CMK (cell line): ENCODE measurements at regions not wholly inside any gene's neighbourhood (a gene's known extent, or its start where the extent isn't known, plus 50 kb on each side); places are given as distances from the start of the nearest gene placed in this dataset.

Experiments
- DNase-seq: peaks from one replicate; pipeline ENCODE4 v3.0.0-alpha.2; 2010; ENCODE audit warnings: low read depth

- DNase-seq = no peak
These were observed 110.2 kb upstream of the NLRP1 start for GRCh38 chr17:5694551-5694950.

GRCh38 chr17:5695480-5695879, 111.2 kb upstream of the NLRP1 start:
- DNase-seq = no peak

GRCh38 chr17:5698959-5699358, 114.7 kb upstream of the NLRP1 start:
- DNase-seq = no peak

GRCh38 chr17:5699814-5700213, 115.5 kb upstream of the NLRP1 start:
- no peak for DNase-seq

- DNase-seq = no peak
These were observed 116.4 kb upstream of the NLRP1 start for GRCh38 chr17:5700745-5701144.

GRCh38 chr17:5701381-5701780, 117.1 kb upstream of the NLRP1 start:
- DNase-seq = no peak

GRCh38 chr17:5702951-5703510, 118.7 kb upstream of the NLRP1 start:
- no peak for DNase-seq

GRCh38 chr17:5703736-5704135, 119.4 kb upstream of the NLRP1 start:
- DNase-seq = no peak

GRCh38 chr17:5705081-5705875, 121.0 kb upstream of the NLRP1 start:
- no peak for DNase-seq

- DNase-seq = no peak
These were observed 121.7 kb upstream of the NLRP1 start for GRCh38 chr17:5705876-5706576.

GRCh38 chr17:5706577-5707210, 122.4 kb upstream of the NLRP1 start:
- no peak for DNase-seq

- no peak for DNase-seq
These were observed 123.2 kb upstream of the NLRP1 start for GRCh38 chr17:5707482-5707881.

GRCh38 chr17:5708344-5708743, 124.0 kb upstream of the NLRP1 start:
- no peak for DNase-seq

GRCh38 chr17:5711344-5711743, 127.0 kb upstream of the NLRP1 start:
- DNase-seq = no peak

GRCh38 chr17:5714993-5715392, 130.7 kb upstream of the NLRP1 start:
- DNase-seq = no peak

GRCh38 chr17:5715478-5715877, 131.2 kb upstream of the NLRP1 start:
- no peak for DNase-seq

GRCh38 chr17:5718726-5719125, 134.4 kb upstream of the NLRP1 start:
- DNase-seq = no peak

- no peak for DNase-seq
These were observed 135.7 kb upstream of the NLRP1 start for GRCh38 chr17:5719976-5720375.

GRCh38 chr17:5730373-5730772, 146.1 kb upstream of the NLRP1 start:
- DNase-seq = no peak

GRCh38 chr17:5740937-5741336, 156.6 kb upstream of the NLRP1 start:
- no peak for DNase-seq

GRCh38 chr17:5741810-5742209, 157.5 kb upstream of the NLRP1 start:
- no peak for DNase-seq

GRCh38 chr17:5745111-5745813, 161.0 kb upstream of the NLRP1 start:
- DNase-seq = no peak
